H1 (cell line): ENCODE measurements at regions not wholly inside any gene's neighbourhood (a gene's known extent, or its start where the extent isn't known, plus 50 kb on each side); places are given as distances from the start of the nearest gene placed in this dataset.

Source experiments
- CTCF ChIA-PET: fragments of 300-600 bp; sonication (Branson Sonifier 250); formaldehyde crosslinking; loops from one replicate; lab custom pipeline; 2021; ENCODE audit not compliant: partially characterized antibody; lab: Charles Lee
- POLR2A ChIA-PET: fragments of 300-600 bp; sonication (Branson Sonifier 250); formaldehyde crosslinking; loops from one replicate; lab custom pipeline; 2021; ENCODE audit warnings: inconsistent platforms; ENCODE audit not compliant: partially characterized antibody; lab: Charles Lee
- DNase-seq, 2 experiments: peaks; one replicate each; pipeline versions ENCODE4 v3.0.0 to v3.0.0-alpha.2; 2010 to 2022; ENCODE audit warnings: low spot score in 2 of 2, low read depth in 1 of 2, mixed read lengths in 1 of 2
- FAIRE-seq: peaks from 2 replicates; lab custom pipeline; 2011; peaks lifted over from hg19 to GRCh38; lab: Jason Lieb, UNC
- H2AFZ ChIP-seq: 2 replicates; pipeline ENCODE4 v1.8.1; 2012; ENCODE audit warnings: low read length, inconsistent platforms
- H2AK5ac ChIP-seq: 2 replicates; pipeline ENCODE4 v1.6.1; 2013; ENCODE audit warnings: low read depth, low read length
- H2BK120ac ChIP-seq: replicated peaks from 2 replicates; pipeline ENCODE3; 2013; ENCODE audit warnings: low read depth, low read length, inconsistent platforms
- H2BK12ac ChIP-seq: 2 replicates; pipeline ENCODE4 v1.6.1; 2013; ENCODE audit warnings: low read depth, low read length
- H2BK15ac ChIP-seq: 2 replicates; pipeline ENCODE4 v1.6.1; 2013; ENCODE audit warnings: low read length
- H2BK20ac ChIP-seq: 2 replicates; pipeline ENCODE4 v1.6.1; 2013; ENCODE audit warnings: low read length
- H2BK5ac ChIP-seq: 2 replicates; pipeline ENCODE4 v1.6.1; 2013; ENCODE audit warnings: low read depth, low read length
- H3K14ac ChIP-seq: 2 replicates; pipeline ENCODE4 v1.6.1; 2013; ENCODE audit warnings: inconsistent platforms; ENCODE audit not compliant: insufficient read length
- H3K18ac ChIP-seq: 2 replicates; pipeline ENCODE4 v1.6.1; 2013; ENCODE audit warnings: low read length; ENCODE audit errors: extremely low read depth
- H3K23ac ChIP-seq: 2 replicates; pipeline ENCODE4 v1.6.1; 2013; ENCODE audit warnings: inconsistent platforms; ENCODE audit not compliant: insufficient read length
- H3K23me2 ChIP-seq: 2 replicates; pipeline ENCODE4 v1.6.1; 2013; ENCODE audit warnings: low read depth, low read length
- H3K27ac ChIP-seq: 2 replicates; pipeline ENCODE4 v1.6.1; 2011; ENCODE audit warnings: low read depth, low read length, inconsistent platforms
- H3K27me3 ChIP-seq, 4 experiments: replicated peaks in 1 of 4; 1 replicate in 1 of 4; 2 replicates in 3 of 4; pipeline versions ENCODE4 v1.6.1 to v1.8.1; 2011 to 2013; ENCODE audit warnings: low read length in 3 of 4, mild to moderate bottlenecking in 3 of 4, inconsistent platforms in 2 of 4, mixed read lengths in 2 of 4, moderate library complexity in 1 of 4; ENCODE audit not compliant: control insufficient read depth in 3 of 4, insufficient read depth in 3 of 4; ENCODE audit errors: extremely low read depth in 1 of 4
- H3K36me3 ChIP-seq, 4 experiments: 2 replicates each; pipeline versions ENCODE4 v1.6.1 to v1.8.1; 2011 to 2013; ENCODE audit warnings: mild to moderate bottlenecking in 4 of 4, low read length in 3 of 4, moderate library complexity in 2 of 4, control low read depth in 1 of 4, inconsistent platforms in 1 of 4; ENCODE audit not compliant: insufficient read depth in 4 of 4, control insufficient read depth in 2 of 4
- H3K4ac ChIP-seq: replicated peaks from 2 replicates; pipeline ENCODE3; 2013; ENCODE audit warnings: low read length, low read depth, mixed read lengths, inconsistent platforms; ENCODE audit not compliant: insufficient read length
- H3K4me1 ChIP-seq, 4 experiments: replicated peaks in 1 of 4; 1 replicate in 1 of 4; 2 replicates in 3 of 4; pipeline versions ENCODE4 v1.6.1 to v1.8.1; 2011 to 2013; ENCODE audit warnings: low read length in 3 of 4, inconsistent platforms in 2 of 4, mixed read lengths in 1 of 4; ENCODE audit not compliant: insufficient read depth in 4 of 4, control insufficient read depth in 3 of 4
- H3K4me2 ChIP-seq, 2 experiments: 2 replicates each; pipeline versions ENCODE4 v1.6.1 to v1.8.1; 2011 to 2013; ENCODE audit warnings: low read depth in 2 of 2, low read length in 2 of 2, control low read depth in 1 of 2, inconsistent platforms in 1 of 2, mild to moderate bottlenecking in 1 of 2; ENCODE audit not compliant: insufficient read depth in 1 of 2
- H3K4me3 ChIP-seq, 4 experiments: fragments of 200-600, 300-600 bp in 1 of 4; sonication (generic), shearing (Covaris generic), sonication (Bioruptor Twin) in 1 of 4; 2 replicates each; pipeline versions ENCODE4 v1.5.1 to v1.8.1; 2011 to 2016; ENCODE audit warnings: low read length in 4 of 4, low read depth in 3 of 4, control low read depth in 2 of 4, inconsistent platforms in 2 of 4, mild to moderate bottlenecking in 2 of 4, mixed read lengths in 1 of 4, moderate library complexity in 1 of 4; ENCODE audit not compliant: insufficient read depth in 2 of 4; ENCODE audit errors: extremely low read depth in 1 of 4
- H3K56ac ChIP-seq: replicated peaks from 2 replicates; pipeline ENCODE3; 2013; ENCODE audit warnings: low read depth, mild to moderate bottlenecking, mixed read lengths, low read length, inconsistent platforms; ENCODE audit not compliant: insufficient read length
- H3K79me1 ChIP-seq: 2 replicates; pipeline ENCODE4 v1.6.1; 2013; ENCODE audit warnings: low read depth, low read length, control low read depth
- H3K79me2 ChIP-seq, 2 experiments: 2 replicates each; pipeline versions ENCODE4 v1.6.1 to v1.8.1; 2012 to 2013; ENCODE audit warnings: low read length in 2 of 2, mild to moderate bottlenecking in 2 of 2, inconsistent platforms in 1 of 2; ENCODE audit not compliant: insufficient read depth in 2 of 2, control insufficient read depth in 1 of 2
- H3K9ac ChIP-seq, 4 experiments: replicated peaks in 1 of 4; 1 replicate in 1 of 4; 2 replicates in 3 of 4; pipeline versions ENCODE4 v1.6.1 to v1.8.1; 2011 to 2013; ENCODE audit warnings: low read depth in 3 of 4, low read length in 3 of 4, control low read depth in 2 of 4, mild to moderate bottlenecking in 2 of 4, moderate library complexity in 2 of 4, inconsistent platforms in 1 of 4; ENCODE audit errors: extremely low read depth in 1 of 4
- H3K9me3 ChIP-seq, 2 experiments: 2 replicates each; pipeline versions ENCODE4 v1.6.1 to v1.8.1; 2012 to 2013; ENCODE audit warnings: mild to moderate bottlenecking in 2 of 2, moderate library complexity in 2 of 2, control low read depth in 1 of 2, inconsistent platforms in 1 of 2, low read depth in 1 of 2, low read length in 1 of 2, mixed read lengths in 1 of 2; ENCODE audit not compliant: insufficient read depth in 2 of 2
- H4K20me1 ChIP-seq, 2 experiments: replicated peaks in 1 of 2; 2 replicates each; pipeline versions ENCODE3 to v1.8.1; 2011 to 2013; ENCODE audit warnings: inconsistent platforms in 2 of 2, low read length in 2 of 2, mild to moderate bottlenecking in 1 of 2; ENCODE audit not compliant: insufficient read depth in 2 of 2, control insufficient read depth in 1 of 2
- H4K5ac ChIP-seq: 2 replicates; pipeline ENCODE4 v1.6.1; 2013; ENCODE audit warnings: low read length, low read depth, mixed read lengths, inconsistent platforms; ENCODE audit not compliant: insufficient read length
- H4K8ac ChIP-seq: 2 replicates; pipeline ENCODE4 v1.8.0; 2013; ENCODE audit warnings: mild to moderate bottlenecking, moderate library complexity, low read length, inconsistent platforms; ENCODE audit not compliant: insufficient read depth; ENCODE audit errors: extremely low read depth
- H4K91ac ChIP-seq: replicated peaks from 2 replicates; pipeline ENCODE3; 2013; ENCODE audit warnings: low read length, mixed read lengths, inconsistent platforms; ENCODE audit not compliant: insufficient read length
- GTF2F1 ChIP-seq: IDR thresholded peaks from 2 replicates; pipeline ENCODE4 v1.6.1; 2012; ENCODE audit warnings: low read depth, low read length, improper control_type of control experiment, borderline replicate concordance
- POLR2A ChIP-seq, 2 experiments: IDR thresholded peaks; 1 replicate in 1 of 2; 2 replicates in 1 of 2; pipeline ENCODE4 v1.6.1; 2011; ENCODE audit warnings: low read depth in 2 of 2, low read length in 2 of 2, mild to moderate bottlenecking in 2 of 2; ENCODE audit errors: control extremely low read depth in 1 of 2
- WGBS, 2 experiments: shearing (Covaris generic) in 1 of 2; methylation state at CpG; one replicate each; pipeline versions ENCODE4 v1.1.6 to v1.1.7; 2013 to 2015; ENCODE audit warnings: low lambda C conversion rate in 2 of 2, mixed read lengths in 2 of 2, inconsistent platforms in 1 of 2, low coverage in 1 of 2, missing lambda C conversion rate in 1 of 2; ENCODE audit not compliant: insufficient replicate concordance in 2 of 2, insufficient coverage in 1 of 2, insufficient read length in 1 of 2; ENCODE audit errors: extremely low coverage in 1 of 2, missing lambda C conversion rate in 1 of 2; 5-methylcytosine and 5-hydroxymethylcytosine counted together

- no peaks in the 10 kb centered on the region for H3K4me1 ChIP-seq
- TF ChIP-seq POLR2A (IDR thresholded peaks at IDR 0.05; ENCODE audit: control extremely low read depth in 1 of 2, low read depth in 2 of 2, low read length in 2 of 2) (no peak), GTF2F1 (no peak)
- 86% methylated on average over 1 of the region's 1 CpG; no CpG with 5 or more reads in 1 of the 2 experiments for WGBS, 2 experiments
- no peak overlapping the region for H2BK20ac ChIP-seq
- no peak overlapping the region for H3K18ac ChIP-seq
- no peak overlapping the region for H3K4ac ChIP-seq
- H2BK120ac ChIP-seq: no peak overlapping the region
- H3K27ac ChIP-seq: no peak overlapping the region
- 0 out of 8 replicates have a peak, but pooled peaks cover 0 to 5% (median 0%) of the 10 kb centered on the region in 4 experiments for H3K36me3 ChIP-seq
- no peak overlapping the region for H3K23ac ChIP-seq
- H3K9me3 ChIP-seq: peaks cover 0 to 6% of the 10 kb centered on the region in 2 experiments; a peak in 1 of 4 replicates
- H3K4me2 ChIP-seq: no peak overlapping the region
- no peak overlapping the region for H2AFZ ChIP-seq
- H4K5ac ChIP-seq: no peak overlapping the region
- no peak overlapping the region for H4K91ac ChIP-seq
- H2AK5ac ChIP-seq: no peak overlapping the region
- CTCF ChIA-PET: interaction anchor here (2.2 kb wide), 1 partner anchor 9 kb away, joined by 5 read pairs; no protein-coding TSS in a partner anchor
- peaks cover 0 to 74% of the 10 kb centered on the region in 2 experiments; a peak in 2 of 4 replicates for H3K79me2 ChIP-seq
- H3K14ac ChIP-seq: no peak overlapping the region
- H3K56ac ChIP-seq: no peak overlapping the region
- H2BK15ac ChIP-seq: no peak overlapping the region
- H2BK5ac ChIP-seq: no peak overlapping the region
- DNase-seq: no peak
- H2BK12ac ChIP-seq: no peak overlapping the region
- no peak overlapping the region for H3K4me3 ChIP-seq
- H3K23me2 ChIP-seq: no peaks in the 10 kb centered on the region
- H3K27me3 ChIP-seq: no peaks in the 10 kb centered on the region
- peaks cover 1% of the 10 kb centered on the region; the same call in 1 of the 2 replicates for H3K79me1 ChIP-seq
- FAIRE-seq: no peak
- POLR2A ChIA-PET: no interaction called here
- no peak overlapping the region for H4K8ac ChIP-seq
- H3K9ac ChIP-seq: no peak overlapping the region
- H4K20me1 ChIP-seq: peaks cover 0 to 2% of the 10 kb centered on the region in 2 experiments
Measured at GRCh38 chr9:110146373-110146772, 61.6 kb downstream of the C9orf152 start.
